Fibroblast of skin of back (primary cell): ENCODE measurements at regions not wholly inside any gene's neighbourhood (a gene's known extent, or its start where the extent isn't known, plus 50 kb on each side); places are given as distances from the start of the nearest gene placed in this dataset.

Experiments used
- DNase-seq: peaks from one replicate; pipeline ENCODE4 v3.0.0-alpha.2; 2013

DNA sequence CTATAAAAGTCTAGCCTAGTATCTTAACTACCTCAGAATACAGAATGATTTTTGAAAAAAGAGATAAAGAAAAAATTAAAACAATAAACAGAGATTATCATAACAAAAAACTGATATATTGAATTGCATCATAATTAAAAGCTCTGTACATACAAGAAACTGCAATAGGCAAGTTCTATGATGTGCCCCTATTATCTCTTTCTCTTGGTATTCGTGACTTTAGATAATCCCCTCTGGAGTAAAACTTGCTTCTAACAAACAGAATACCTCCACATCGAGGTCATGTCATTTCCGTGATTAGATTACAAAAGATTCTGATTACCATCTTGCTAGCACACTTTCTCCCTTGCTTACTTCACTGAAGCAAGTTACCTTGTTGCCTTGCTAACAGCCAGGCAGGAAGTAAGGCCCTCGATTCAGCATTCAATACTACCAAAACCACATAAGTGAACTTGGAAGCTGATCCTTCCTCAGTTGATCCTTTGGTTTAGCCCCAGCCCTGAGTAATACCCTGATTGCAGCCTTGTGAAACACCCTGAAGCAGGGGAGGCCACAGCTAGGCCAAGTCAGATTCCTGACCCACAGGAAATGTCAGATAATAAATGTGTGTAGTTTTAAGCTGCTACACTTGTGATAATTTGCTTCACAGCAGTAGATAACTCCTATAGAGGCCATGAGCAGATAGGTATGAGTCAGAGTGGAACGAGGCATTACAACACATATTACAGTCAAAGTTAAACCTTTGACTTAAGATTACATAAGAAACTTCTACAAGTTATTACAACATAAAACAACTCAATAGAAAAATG is 53.7 kb upstream of the TMX4 start:
- peak; percentile 45 for DNase-seq

DNA sequence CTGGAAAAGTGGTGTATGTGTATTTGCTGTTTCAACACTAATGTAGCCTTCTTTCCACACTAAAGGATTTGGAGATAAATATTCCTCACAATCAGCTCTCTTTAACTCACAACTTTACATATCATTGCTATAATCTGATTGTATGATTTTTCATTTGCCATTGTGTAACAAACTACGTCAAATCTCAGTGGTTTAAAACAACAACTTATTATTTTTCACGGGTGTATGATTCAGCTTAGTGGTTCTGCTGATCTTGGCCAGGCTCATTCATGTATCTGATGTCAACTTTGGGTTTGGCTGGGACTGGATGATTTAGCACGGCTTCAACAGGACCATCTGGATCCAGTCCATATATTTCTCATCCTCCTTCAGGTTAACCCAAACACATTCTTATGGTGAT is 55.4 kb upstream of the TMX4 start:
- DNase-seq: no peak

DNA sequence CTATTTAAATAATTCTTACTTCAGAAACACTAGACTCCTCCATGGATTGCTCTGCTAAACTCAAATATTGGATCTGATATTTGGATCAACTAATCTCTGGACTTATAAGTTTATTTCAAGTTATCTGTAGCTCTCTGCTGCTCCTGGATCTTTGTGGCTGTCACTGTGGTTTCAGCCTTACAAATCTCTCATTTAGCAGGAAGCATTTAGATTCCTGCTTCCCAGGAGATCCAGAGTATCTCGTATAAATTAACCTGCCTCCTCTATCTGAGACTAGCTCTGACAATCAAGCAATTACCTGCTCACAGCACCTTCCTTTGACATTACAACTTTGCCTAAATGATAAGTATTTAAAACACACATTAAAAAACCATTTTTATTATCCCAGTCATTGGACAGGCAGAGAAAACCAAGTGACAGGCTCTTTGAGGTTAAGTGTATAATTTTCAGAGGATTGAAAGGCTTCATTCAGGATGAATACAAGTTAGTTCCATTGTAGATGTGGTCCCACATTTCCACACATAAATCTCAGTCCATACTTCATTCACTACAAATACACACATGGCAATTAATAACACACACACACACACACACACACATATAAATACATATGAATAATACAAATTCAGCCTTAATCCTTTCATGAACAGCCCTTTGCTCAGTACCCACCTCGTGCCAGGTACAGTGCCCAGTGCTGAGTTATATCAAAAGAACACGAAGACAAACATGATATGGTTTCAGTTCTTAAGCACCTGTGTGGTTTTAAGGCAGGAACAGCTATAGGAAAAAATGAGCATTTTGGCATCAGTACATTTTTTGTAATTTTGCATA is 55.5 kb upstream of the PLCB1 start:
- no peak for DNase-seq

DNA sequence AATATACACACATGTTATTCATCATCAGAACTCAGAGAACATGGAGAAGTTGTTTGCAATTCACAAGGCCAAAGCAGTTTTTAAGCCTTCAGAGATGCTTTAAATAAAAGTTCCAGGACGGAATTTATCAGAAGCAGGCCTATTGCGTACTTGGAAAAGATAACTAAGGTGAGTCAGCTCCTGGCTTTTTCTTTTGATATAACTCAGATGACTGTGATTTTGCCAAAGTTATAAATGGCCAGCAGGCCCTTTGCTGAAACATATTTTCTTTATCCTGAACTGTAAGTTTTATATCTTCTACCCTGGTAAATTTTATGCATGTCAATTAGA is 55.0 kb upstream of the PLCB1 start:
- no peak for DNase-seq

DNA sequence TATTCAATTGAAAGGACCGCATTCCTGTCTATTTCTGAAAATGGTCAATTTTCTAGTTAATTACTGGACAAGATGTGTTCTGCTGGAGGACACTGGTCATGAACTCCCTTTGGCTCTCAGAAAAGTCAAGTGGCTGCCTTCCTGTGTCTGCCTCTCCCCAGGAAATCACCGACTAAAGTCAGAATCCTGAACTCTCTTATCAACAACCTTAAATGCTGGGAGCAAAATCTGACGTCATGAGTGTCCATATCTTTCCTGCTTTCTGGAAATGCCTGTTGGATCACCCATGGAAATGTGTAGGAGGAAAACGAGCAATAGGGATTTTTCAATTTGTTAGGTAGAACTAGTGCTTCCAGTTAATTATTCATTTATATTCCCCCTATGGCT is 53.5 kb upstream of the PLCB1 start:
- no peak for DNase-seq

DNA sequence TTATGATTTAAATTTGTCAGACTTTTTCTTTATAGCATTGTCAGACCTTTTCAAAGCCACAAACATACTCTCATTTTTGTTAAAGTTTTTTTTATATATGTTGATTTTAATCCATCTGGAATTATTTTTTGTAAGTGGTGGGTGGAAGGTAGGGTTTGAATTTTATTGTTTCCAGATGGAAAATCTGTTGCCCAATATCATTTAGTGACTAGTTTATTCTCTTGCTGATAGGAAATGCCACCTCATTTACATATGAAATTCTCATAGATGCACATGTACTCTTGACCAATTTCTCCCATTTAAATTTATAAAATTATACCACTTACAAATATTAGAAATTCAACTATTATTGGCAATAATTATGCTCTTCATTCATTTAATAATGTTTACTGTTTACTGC is 52.1 kb upstream of the PLCB1 start:
- no peak for DNase-seq

DNA sequence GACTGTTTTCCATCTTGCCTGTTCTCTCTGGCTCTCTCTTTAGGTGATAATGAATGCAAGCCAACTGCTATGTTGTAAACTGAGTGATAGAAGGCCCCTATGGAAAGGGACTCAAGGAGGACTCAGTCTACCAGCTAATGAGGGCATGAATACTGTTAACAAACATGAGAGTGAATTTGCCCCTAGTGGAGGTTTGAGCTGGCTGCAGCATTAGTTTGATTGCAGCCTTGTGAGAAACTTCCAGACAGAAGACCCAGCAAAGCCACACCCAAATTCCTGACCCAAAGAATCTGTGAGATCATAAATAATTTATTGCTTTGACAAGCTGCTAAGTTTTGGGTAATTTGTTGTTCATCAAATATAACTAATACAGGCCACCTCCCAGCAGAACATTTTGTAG is 50.0 kb upstream of the PLCB1 start:
- DNase-seq: peak; percentile 32
